Naive thymus-derived CD4-positive, alpha-beta T cell (primary cell): ENCODE measurements at regions not wholly inside any gene's neighbourhood (a gene's known extent, or its start where the extent isn't known, plus 50 kb on each side); places are given as distances from the start of the nearest gene placed in this dataset.

Source experiments
- ATAC-seq: fragments of 150-1000 bp; cut with Tn5 transposase; 2 replicates; pipeline ENCODE4 v1.10.0; 2021; ENCODE audit warnings: mild to moderate bottlenecking, moderate library complexity
- CTCF ChIA-PET: fragments of 350-600 bp; sonication (Branson Sonifier 250); formaldehyde crosslinking; loops from one replicate; lab custom pipeline; 2021; ENCODE audit warnings: antibody characterized with exemption; lab: Charles Lee
- POLR2A ChIA-PET: fragments of 350-600 bp; sonication (Branson Sonifier 250); formaldehyde crosslinking; loops from one replicate; lab custom pipeline; 2021; ENCODE audit warnings: antibody characterized with exemption, inconsistent platforms; lab: Charles Lee
- DNase-seq, 9 donors: peaks; one replicate each; pipeline versions ENCODE4 v3.0.0 to v3.0.0-alpha.2; 2020 to 2022; ENCODE audit warnings: mixed read lengths in 1 of 9
- H3K27ac ChIP-seq: one replicate; pipeline ENCODE4 v1.7.0; 2013; ENCODE audit warnings: mild to moderate bottlenecking, low read depth, low read length, moderate library complexity
- H3K27me3 ChIP-seq, 2 donors: one replicate each; pipeline ENCODE4 v1.7.0; 2013; ENCODE audit warnings: low read length in 2 of 2, mild to moderate bottlenecking in 2 of 2, moderate library complexity in 2 of 2; ENCODE audit not compliant: control insufficient read depth in 2 of 2, insufficient read depth in 2 of 2
- H3K36me3 ChIP-seq, 3 experiments: 1 replicate in 2 of 3; 2 replicates in 1 of 3; pipeline ENCODE4 v1.7.0; 2013; ENCODE audit warnings: low read length in 3 of 3, mild to moderate bottlenecking in 3 of 3, moderate library complexity in 1 of 3; ENCODE audit not compliant: insufficient read depth in 3 of 3, control insufficient read depth in 2 of 3
- H3K4me1 ChIP-seq, 2 donors: one replicate each; pipeline ENCODE4 v1.7.0; 2013; ENCODE audit warnings: low read length in 2 of 2, mild to moderate bottlenecking in 2 of 2, moderate library complexity in 1 of 2; ENCODE audit not compliant: control insufficient read depth in 2 of 2, insufficient read depth in 2 of 2
- H3K4me3 ChIP-seq: 2 replicates; pipeline ENCODE4 v1.7.0; 2013; ENCODE audit warnings: mild to moderate bottlenecking, low read length
- H3K9me3 ChIP-seq, 3 experiments: 1 replicate in 2 of 3; 2 replicates in 1 of 3; pipeline ENCODE4 v1.7.0; 2013; ENCODE audit warnings: low read length in 3 of 3; ENCODE audit not compliant: control insufficient read depth in 2 of 3
- H3K27ac Mint-ChIP-seq, 9 donors: one replicate each; pipeline ENCODE4 v1.8.0; 2020 to 2022; ENCODE audit warnings: mixed read lengths in 9 of 9, mild to moderate bottlenecking in 8 of 9, moderate library complexity in 5 of 9, inconsistent platforms in 2 of 9
- H3K27me3 Mint-ChIP-seq, 5 donors: one replicate each; pipeline ENCODE4 v1.8.0; 2021 to 2022; ENCODE audit warnings: mixed read lengths in 5 of 5, mild to moderate bottlenecking in 1 of 5
- H3K36me3 Mint-ChIP-seq, 5 donors: one replicate each; pipeline ENCODE4 v1.8.0; 2020 to 2022; ENCODE audit warnings: mixed read lengths in 5 of 5, mild to moderate bottlenecking in 3 of 5, inconsistent platforms in 1 of 5
- H3K4me1 Mint-ChIP-seq, 7 donors: one replicate each; pipeline ENCODE4 v1.8.0; 2020 to 2022; ENCODE audit warnings: mixed read lengths in 7 of 7, mild to moderate bottlenecking in 3 of 7, inconsistent platforms in 1 of 7
- H3K4me3 Mint-ChIP-seq, 10 donors: one replicate each; pipeline ENCODE4 v1.8.0; 2020 to 2022; ENCODE audit warnings: mild to moderate bottlenecking in 10 of 10, mixed read lengths in 10 of 10, moderate library complexity in 6 of 10, inconsistent platforms in 2 of 10
- H3K9me3 Mint-ChIP-seq, 11 donors: one replicate each; pipeline ENCODE4 v1.8.0; 2020 to 2022; ENCODE audit warnings: mixed read lengths in 11 of 11, mild to moderate bottlenecking in 4 of 11, inconsistent platforms in 1 of 11, moderate library complexity in 1 of 11
- intact Hi-C, 2 donors: fragments of 100-400 bp; cut with micrococcal nuclease; formaldehyde crosslinking; loops; one replicate each; pipeline ENCODE4 v1.15.1; 2023

GRCh38 chr12:28023156-28023887 lies 50.8 kb upstream of the PTHLH start:
- ChIA-PET POLR2A (no interaction called here), CTCF (no interaction called here)

DNA sequence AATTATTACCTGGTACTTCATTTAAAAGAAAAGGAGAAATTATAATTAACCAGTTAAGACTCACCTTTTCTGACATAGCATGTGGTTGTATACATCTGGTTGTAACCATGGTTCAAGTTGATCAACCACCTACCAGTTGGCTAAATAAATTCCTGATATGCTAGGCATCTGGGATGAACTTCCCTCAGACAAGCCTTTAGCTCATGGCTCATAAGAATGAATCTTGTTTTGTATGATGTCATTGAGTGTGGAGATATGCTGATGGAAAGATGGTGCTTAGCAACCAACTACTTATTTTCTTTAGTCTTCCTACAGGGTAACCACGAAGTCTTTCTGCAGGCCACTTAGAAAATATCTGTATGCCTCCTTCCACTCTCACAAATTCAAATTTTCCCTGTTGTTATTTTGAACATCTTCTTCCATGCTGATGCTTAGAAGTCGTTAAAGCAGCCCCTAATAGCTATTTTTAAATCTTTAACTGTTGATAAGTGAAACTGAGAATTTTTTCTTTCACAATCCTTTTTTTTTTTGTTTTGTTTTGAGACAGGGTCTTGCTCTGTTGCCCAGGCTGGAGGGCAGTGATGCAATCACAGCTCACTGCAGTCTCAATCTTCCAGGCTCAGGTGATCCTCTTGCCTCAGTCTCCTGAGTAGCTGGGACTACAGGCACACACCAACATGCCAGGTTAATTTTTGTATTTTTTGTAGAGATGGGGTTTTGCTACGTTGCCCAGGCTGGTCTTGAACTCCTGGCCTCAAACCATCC lies 51.9 kb upstream of the PTHLH start:
- Mint-ChIP-seq H3K36me3 (no peaks in the 10 kb centered on the region), H3K4me1 (no peaks in the 10 kb centered on the region), H3K9me3 (peaks cover 0 to 2% (median 0%) of the 10 kb centered on the region in 11 donors), H3K4me3 (no peak overlapping the region), H3K27ac (no peak overlapping the region), H3K27me3 (peaks cover 0 to 14% (median 5%) of the 10 kb centered on the region in 5 donors)
- no peak overlapping the region for H3K4me3 ChIP-seq
- no peaks in the 10 kb centered on the region for H3K27me3 ChIP-seq
- intact Hi-C loops, result no loop called here
- H3K4me1 ChIP-seq, result no peaks in the 10 kb centered on the region
- no peaks in the 10 kb centered on the region for H3K9me3 ChIP-seq
- no peaks in the 10 kb centered on the region for H3K36me3 ChIP-seq
- ChIA-PET CTCF (no interaction called here), POLR2A (no interaction called here)
- ATAC-seq, result no peak
- no peak for DNase-seq
- no peak overlapping the region for H3K27ac ChIP-seq

More at GRCh38 chr12:28023156-28023887, 50.8 kb upstream of the PTHLH start:
- Histone ChIP-seq H3K36me3 (no peaks in the 10 kb centered on the region), H3K4me1 (no peaks in the 10 kb centered on the region), H3K9me3 (no peaks in the 10 kb centered on the region), H3K27me3 (no peaks in the 10 kb centered on the region), H3K27ac (no peak overlapping the region), H3K4me3 (no peak overlapping the region)
- Mint-ChIP-seq H3K36me3 (no peaks in the 10 kb centered on the region), H3K4me3 (no peak overlapping the region), H3K27ac (no peak overlapping the region), H3K4me1 (no peaks in the 10 kb centered on the region), H3K9me3 (peaks cover 0 to 3% (median 0%) of the 10 kb centered on the region in 11 donors), H3K27me3 (peaks cover 0 to 14% (median 5%) of the 10 kb centered on the region in 5 donors)
- intact Hi-C loops, result no loop called here
- DNase-seq (no peak), ATAC-seq (no peak)

GRCh38 chr12:28025821-28026505 lies 53.4 kb upstream of the PTHLH start:
- Mint-ChIP-seq H3K9me3 (peaks cover 0 to 2% (median 0%) of the 10 kb centered on the region in 11 donors), H3K4me3 (no peak overlapping the region), H3K27me3 (peaks cover 0 to 14% (median 5%) of the 10 kb centered on the region in 5 donors), H3K4me1 (no peaks in the 10 kb centered on the region), H3K36me3 (no peaks in the 10 kb centered on the region), H3K27ac (no peak overlapping the region)
- ATAC-seq (no peak), DNase-seq (no peak)
- Histone ChIP-seq H3K27me3 (no peaks in the 10 kb centered on the region), H3K4me3 (no peak overlapping the region), H3K27ac (no peak overlapping the region), H3K9me3 (no peaks in the 10 kb centered on the region), H3K36me3 (no peaks in the 10 kb centered on the region), H3K4me1 (no peaks in the 10 kb centered on the region)
- intact Hi-C loops, result no loop called here
- POLR2A ChIA-PET, result no interaction called here
- CTCF ChIA-PET, result no interaction called here

DNA sequence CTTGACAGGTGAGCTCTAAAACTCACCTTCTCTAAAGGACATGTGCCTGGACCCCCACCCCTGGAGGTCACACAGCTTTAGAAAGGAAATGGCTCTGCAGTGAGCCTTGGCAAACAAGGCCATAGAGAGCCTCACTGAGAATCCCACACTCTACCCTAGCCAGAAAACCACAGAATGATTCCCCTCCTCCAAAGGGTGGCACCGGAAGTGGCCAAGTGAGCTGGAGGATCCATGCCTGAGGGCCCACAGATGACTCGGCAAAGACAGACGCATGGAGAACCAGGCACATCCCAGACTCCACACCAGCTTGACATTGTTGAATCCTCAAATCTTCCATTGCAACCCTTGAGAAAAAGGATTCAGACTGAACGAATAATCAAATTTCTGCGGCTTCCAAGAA lies 54.2 kb upstream of the PTHLH start:
- Mint-ChIP-seq H3K4me1 (no peaks in the 10 kb centered on the region), H3K9me3 (peaks cover 0 to 2% (median 0%) of the 10 kb centered on the region in 11 donors), H3K4me3 (no peak overlapping the region), H3K27ac (no peak overlapping the region), H3K27me3 (peaks cover 0 to 10% (median 5%) of the 10 kb centered on the region in 5 donors), H3K36me3 (no peaks in the 10 kb centered on the region)
- no peaks in the 10 kb centered on the region for H3K4me1 ChIP-seq
- ChIA-PET POLR2A (no interaction called here), CTCF (no interaction called here)
- intact Hi-C loops, result no loop called here
- ATAC-seq (no peak), DNase-seq (no peak)
- no peaks in the 10 kb centered on the region for H3K9me3 ChIP-seq
- no peaks in the 10 kb centered on the region for H3K36me3 ChIP-seq
- H3K27ac ChIP-seq, result no peak overlapping the region
- H3K27me3 ChIP-seq, result no peaks in the 10 kb centered on the region
- no peak overlapping the region for H3K4me3 ChIP-seq

DNA sequence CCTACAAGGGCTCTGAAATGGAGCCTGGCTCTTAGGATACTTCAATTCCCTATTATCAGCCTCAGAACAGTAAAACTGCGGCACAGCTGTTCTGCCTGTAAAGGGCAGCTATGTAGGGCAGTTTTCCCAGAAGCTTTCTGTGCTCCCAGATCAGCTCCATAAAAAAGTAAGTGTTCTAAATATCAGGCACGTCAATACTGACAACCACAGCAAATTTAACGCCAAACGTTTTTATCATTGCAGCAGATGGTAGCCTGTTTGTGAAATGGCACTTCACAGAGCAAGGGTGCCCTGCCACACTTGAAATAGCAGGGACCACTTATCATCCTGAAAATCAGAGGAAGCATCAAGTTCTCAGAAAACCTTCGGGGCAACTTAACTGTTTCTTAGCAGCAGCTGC lies 54.8 kb upstream of the PTHLH start:
- Histone ChIP-seq H3K4me1 (no peaks in the 10 kb centered on the region), H3K9me3 (no peaks in the 10 kb centered on the region), H3K27me3 (no peaks in the 10 kb centered on the region), H3K27ac (no peak overlapping the region), H3K4me3 (no peak overlapping the region), H3K36me3 (no peaks in the 10 kb centered on the region)
- CTCF ChIA-PET, result no interaction called here
- POLR2A ChIA-PET, result no interaction called here
- Mint-ChIP-seq H3K9me3 (peaks cover 0 to 2% (median 0%) of the 10 kb centered on the region in 11 donors), H3K4me1 (no peaks in the 10 kb centered on the region), H3K36me3 (no peaks in the 10 kb centered on the region), H3K27me3 (peaks cover 0 to 10% (median 5%) of the 10 kb centered on the region in 5 donors), H3K4me3 (no peak overlapping the region), H3K27ac (no peak overlapping the region)
- ATAC-seq, result no peak
- DNase-seq, result no peak
- intact Hi-C loops, result no loop called here

GRCh38 chr12:28027947-28028724 lies 55.6 kb upstream of the PTHLH start:
- H3K27ac Mint-ChIP-seq, result no peak overlapping the region
- no peaks in the 10 kb centered on the region for H3K27me3 ChIP-seq
- H3K4me3 ChIP-seq, result no peak overlapping the region
- H3K9me3 Mint-ChIP-seq, result peaks cover 0 to 2% (median 0%) of the 10 kb centered on the region in 11 donors
- no peaks in the 10 kb centered on the region for H3K36me3 Mint-ChIP-seq
- DNase-seq, result no peak
- ChIA-PET CTCF (no interaction called here), POLR2A (no interaction called here)
- peaks cover 0 to 10% (median 5%) of the 10 kb centered on the region in 5 donors for H3K27me3 Mint-ChIP-seq
- no peaks in the 10 kb centered on the region for H3K4me1 ChIP-seq
- no peak overlapping the region for H3K27ac ChIP-seq
- no peaks in the 10 kb centered on the region for H3K9me3 ChIP-seq
- no peak overlapping the region for H3K4me3 Mint-ChIP-seq
- no peaks in the 10 kb centered on the region for H3K4me1 Mint-ChIP-seq
- no peak for ATAC-seq
- intact Hi-C loops, result no loop called here
- no peaks in the 10 kb centered on the region for H3K36me3 ChIP-seq
